Head of caudate nucleus (tissue), 42 donors: ENCODE measurements at regions not wholly inside any gene's neighbourhood (a gene's known extent, or its start where the extent isn't known, plus 50 kb on each side); places are given as distances from the start of the nearest gene placed in this dataset.

ENCODE experiments used
- DNase-seq, 42 donors: peaks; one replicate each; pipeline versions ENCODE4 v3.0.0 to v3.0.0-alpha.2; 2020 to 2021; ENCODE audit warnings: mixed read lengths in 7 of 42
- intact Hi-C: fragments of 100-400 bp; cut with DNase I; formaldehyde crosslinking; loops from one replicate; pipeline ENCODE4 v1.15.0; 2022

GRCh38 chr2:222074674-222075073, 224.1 kb downstream of the PAX3 start:
- intact Hi-C loops: no loop called here
- DNase-seq: no peak

GRCh38 chr2:222071911-222072310, 226.9 kb downstream of the PAX3 start:
- intact Hi-C loops: no loop called here
- no peak for DNase-seq

- intact Hi-C loops: loop anchor here (10.0 kb wide), 1 partner anchor 551 kb away; no protein-coding TSS in a partner anchor
- DNase-seq: no peak
These were observed 234.5 kb downstream of the PAX3 start for GRCh38 chr2:222064286-222064685.

GRCh38 chr2:222058819-222059445, 239.9 kb downstream of the PAX3 start:
- intact Hi-C loops: no loop called here
- DNase-seq: no peak

GRCh38 chr2:222057347-222058073, 241.3 kb downstream of the PAX3 start:
- intact Hi-C loops: no loop called here

GRCh38 chr2:222055328-222055727, 243.5 kb downstream of the PAX3 start:
- DNase-seq: no peak
- intact Hi-C loops: no loop called here

More at GRCh38 chr2:222057347-222058073, 241.3 kb downstream of the PAX3 start:
- DNase-seq: no peak

GRCh38 chr2:222054813-222055212, 244.0 kb downstream of the PAX3 start:
- no peak for DNase-seq
- intact Hi-C loops: no loop called here

- intact Hi-C loops: no loop called here
- no peak for DNase-seq
These were observed 245.8 kb downstream of the PAX3 start for GRCh38 chr2:222052934-222053367.

- DNase-seq: no peak
- intact Hi-C loops: no loop called here
These were observed 247.8 kb downstream of the PAX3 start for GRCh38 chr2:222050981-222051380.

GRCh38 chr2:222049946-222050345, 248.9 kb downstream of the PAX3 start:
- intact Hi-C loops: no loop called here
- DNase-seq: no peak

- DNase-seq: no peak
- intact Hi-C loops: no loop called here
These were observed 254.9 kb downstream of the PAX3 start for GRCh38 chr2:222043897-222044296.

GRCh38 chr2:222042666-222043065, 256.1 kb downstream of the PAX3 start:
- no peak for DNase-seq
- intact Hi-C loops: no loop called here

GRCh38 chr2:222040333-222040732, 258.5 kb downstream of the PAX3 start:
- no peak for DNase-seq
- intact Hi-C loops: no loop called here

GRCh38 chr2:222039821-222040220, 259.0 kb downstream of the PAX3 start:
- intact Hi-C loops: no loop called here
- DNase-seq: no peak

GRCh38 chr2:222038067-222038802, 260.6 kb downstream of the PAX3 start:
- intact Hi-C loops: no loop called here
- peak in 1 of 42 donors; percentile 10 for DNase-seq

GRCh38 chr2:222037211-222037610, 261.6 kb downstream of the PAX3 start:
- DNase-seq: no peak
- intact Hi-C loops: no loop called here

- no peak for DNase-seq
- intact Hi-C loops: no loop called here
These were observed 264.7 kb downstream of the PAX3 start for GRCh38 chr2:222034058-222034457.

- peak in 1 of 42 donors; percentile 35 for DNase-seq
- intact Hi-C loops: no loop called here
These were observed 265.3 kb downstream of the PAX3 start for GRCh38 chr2:222033541-222033940.

- DNase-seq: no peak
- intact Hi-C loops: no loop called here
These were observed 272.9 kb downstream of the PAX3 start for GRCh38 chr2:222025881-222026271.
